ENCODE measurements at regions not wholly inside any gene's neighbourhood (a gene's known extent, or its start where the extent isn't known, plus 50 kb on each side); places are given as distances from the start of the nearest gene placed in this dataset.

GRCh38 chr1:90206260-90206659 is 211.3 kb downstream of the ZNF326 start:
- Histone ChIP-seq H2AFZ (ENCODE audit: low read length) (no peak overlapping the region), H3K14ac (ENCODE audit: insufficient read depth, low read length) (no peak overlapping the region), H2BK20ac (ENCODE audit: low read depth, low read length, poor library complexity, severe bottlenecking) (no peak overlapping the region), H3K23ac (ENCODE audit: insufficient read length, low read depth, low read length) (no peak overlapping the region), H3K9me3 (ENCODE audit: control insufficient read depth, low read depth, low read length) (no peaks in the 10 kb centered on the region), H3K79me2 (ENCODE audit: insufficient read depth, low read length) (no peaks in the 10 kb centered on the region), H3K4ac (ENCODE audit: low read depth, low read length) (no peak overlapping the region), H3K4me1 (ENCODE audit: insufficient read depth, low read length) (no peaks in the 10 kb centered on the region), H4K8ac (replicated peaks; ENCODE audit: insufficient read length, low read depth, low read length) (no peak overlapping the region), H2BK15ac (ENCODE audit: low read depth, low read length) (no peak overlapping the region), H3K56ac (ENCODE audit: insufficient read length, low read depth, low read length) (no peak overlapping the region), H2BK120ac (ENCODE audit: low read depth, low read length, poor library complexity, severe bottlenecking) (no peak overlapping the region), H3T11ph (ENCODE audit: low read length) (no peak overlapping the region), H3K79me1 (ENCODE audit: insufficient read depth, low read depth, low read length, poor library complexity, severe bottlenecking) (no peaks in the 10 kb centered on the region), H4K20me1 (ENCODE audit: control insufficient read depth, insufficient read depth, insufficient read length) (no peaks in the 10 kb centered on the region), H3K9ac (ENCODE audit: extremely low read depth, insufficient read length, low read length) (no peak overlapping the region), H3K4me2 (ENCODE audit: insufficient read depth, insufficient read length, low read length) (no peak overlapping the region), H3K27me3 (ENCODE audit: insufficient read depth, low read length) (no peaks in the 10 kb centered on the region), H3K27ac (ENCODE audit: insufficient read length, low read depth, low read length) (no peak overlapping the region), H4K91ac (ENCODE audit: insufficient read length, low read depth, low read length) (no peak overlapping the region), H3K23me2 (ENCODE audit: insufficient read length, low read depth, low read length, poor library complexity, severe bottlenecking) (no peaks in the 10 kb centered on the region), H4K5ac (ENCODE audit: insufficient read length, low read depth, low read length) (no peak overlapping the region), H3K18ac (ENCODE audit: insufficient read length, low read depth, low read length) (no peak overlapping the region), H2AK5ac (ENCODE audit: insufficient read length, low read length) (no peak overlapping the region), H2BK12ac (ENCODE audit: insufficient read length, low read depth, low read length) (no peak overlapping the region), H2BK5ac (ENCODE audit: insufficient read length, low read length) (no peak overlapping the region)
- H3K27ac Mint-ChIP-seq = no peak overlapping the region
- H3K4me3 Mint-ChIP-seq = no peak overlapping the region
- peaks cover 7 to 16% of the 10 kb centered on the region in 2 experiments for H3K4me1 Mint-ChIP-seq
- TF ChIP-seq CTCF (conservative IDR thresholded peaks at IDR 0.05) = no peak
- H3K9me3 Mint-ChIP-seq = no peaks in the 10 kb centered on the region
- peaks cover 3% of the 10 kb centered on the region; the same call in 1 of the 2 replicates for H3K27me3 Mint-ChIP-seq (ENCODE audit: low read depth)
- DNase-seq = no peak
- no peaks in the 10 kb centered on the region for H3K36me3 Mint-ChIP-seq (ENCODE audit: insufficient read depth in 1 of 3, low read depth in 3 of 3)
